Spleen (tissue), 11 donors: ENCODE measurements at regions not wholly inside any gene's neighbourhood (a gene's known extent, or its start where the extent isn't known, plus 50 kb on each side); places are given as distances from the start of the nearest gene placed in this dataset.
"Not testable (repeated sequence)": the region's sequence is repeated elsewhere in the genome, so short reads cannot be mapped to it uniquely, and the experiment has no call there.

ENCODE experiments used
- DNase-seq: peaks from one replicate; pipeline ENCODE4 v3.0.0-alpha.2; 2020
- H3K27ac ChIP-seq, 8 donors: fragments of 200-600 bp; sonication (generic) in 7 of 8; 1 replicate in 4 of 8; 2 replicates in 4 of 8; pipeline versions ENCODE4 v1.5.0 to v1.8.0; 2016 to 2021; ENCODE audit warnings: inconsistent platforms in 4 of 8, mild to moderate bottlenecking in 4 of 8, moderate library complexity in 1 of 8
- H3K27me3 ChIP-seq, 7 donors: fragments of 200-600 bp; sonication (generic) in 6 of 7; replicated peaks in 1 of 7; 1 replicate in 4 of 7; 2 replicates in 3 of 7; pipeline versions ENCODE4 v1.5.0 to v1.8.0; 2016 to 2021; ENCODE audit warnings: inconsistent platforms in 3 of 7, mild to moderate bottlenecking in 1 of 7
- H3K36me3 ChIP-seq, 6 donors: fragments of 200-600 bp; sonication (generic) in 5 of 6; 1 replicate in 4 of 6; 2 replicates in 2 of 6; pipeline versions ENCODE4 v1.5.0 to v1.8.0; 2016 to 2021; ENCODE audit warnings: inconsistent platforms in 2 of 6
- H3K4me1 ChIP-seq, 6 donors: fragments of 200-600 bp; sonication (generic) in 5 of 6; 1 replicate in 3 of 6; 2 replicates in 3 of 6; pipeline versions ENCODE4 v1.5.0 to v1.8.0; 2016 to 2021; ENCODE audit warnings: inconsistent platforms in 3 of 6
- H3K4me3 ChIP-seq, 8 donors: fragments of 200-600 bp; sonication (generic) in 7 of 8; 1 replicate in 4 of 8; 2 replicates in 4 of 8; pipeline versions ENCODE4 v1.5.0 to v1.8.0; 2016 to 2021; ENCODE audit warnings: inconsistent platforms in 4 of 8, mild to moderate bottlenecking in 4 of 8, moderate library complexity in 2 of 8
- H3K9me3 ChIP-seq, 8 donors: fragments of 200-600 bp; sonication (generic) in 7 of 8; 1 replicate in 4 of 8; 2 replicates in 4 of 8; pipeline versions ENCODE4 v1.5.0 to v1.8.0; 2016 to 2021; ENCODE audit warnings: inconsistent platforms in 4 of 8
- POLR2AphosphoS5 ChIP-seq, 3 donors: sonication (generic); formaldehyde crosslinking; IDR thresholded peaks; one replicate each; pipeline ENCODE4 v1.5.1; 2017; ENCODE audit warnings: antibody characterized with exemption in 3 of 3
- WGBS, 5 donors: extraction: QIAGEN DNeasy Blood & Tissue Kit in 3 of 5; methylation state at CpG; one replicate each; pipeline versions ENCODE4 v1.1.5 to v1.1.7; 2013 to 2018; 5-methylcytosine and 5-hydroxymethylcytosine counted together
- intact Hi-C: fragments of 100-400 bp; cut with DNase I; formaldehyde crosslinking; loops from one replicate; pipeline ENCODE4 v1.15.0; 2023; ENCODE audit warnings: low total_unique reads
- donor health status: healthy with polysubstance abuse.
- donor health status: DM: no; HTN: no; CAD: no; lungs with moderate emphysema.
- donor health status: DM: no; HTN: no; CAD: no.
- donor health status: Bipolar disorder and iron deficiency.
- donor health status: healthy.
- donor health status: DM: no; HTN: no; CAD: no.
- donor health status: DM: yes; HTN: yes; CAD: no.

DNA sequence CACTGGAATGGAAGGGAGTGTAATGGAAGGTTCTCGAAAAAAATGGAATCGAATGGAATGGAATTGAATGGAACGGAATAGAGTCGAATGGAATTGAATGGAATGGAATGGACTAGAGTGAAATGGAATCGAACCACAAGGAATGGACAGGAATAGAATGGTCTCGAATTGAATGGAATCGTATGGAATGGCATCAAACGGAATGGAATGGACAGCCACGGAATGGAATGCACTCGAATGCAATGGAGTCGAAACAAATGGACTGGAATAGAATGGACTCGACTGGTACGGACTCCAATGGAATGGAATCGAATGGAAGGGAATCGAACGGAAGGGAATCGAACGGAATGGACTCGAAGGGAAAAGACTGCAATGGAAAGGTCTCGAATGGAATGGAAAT, 31055.5 kb downstream of the CDY1 start:
- H3K4me1 ChIP-seq, H3K36me3 ChIP-seq, intact Hi-C loops, H3K4me3 ChIP-seq, H3K27ac ChIP-seq, DNase-seq, H3K27me3 ChIP-seq: not testable (repeated sequence)
- 64% methylated on average over 1 of the region's 20 CpGs; no CpG with 5 or more reads in 4 of the 5 donors for WGBS, 5 donors
- peaks cover 0 to 13% (median 0%) of the 10 kb centered on the region in 8 donors for H3K9me3 ChIP-seq

DNA sequence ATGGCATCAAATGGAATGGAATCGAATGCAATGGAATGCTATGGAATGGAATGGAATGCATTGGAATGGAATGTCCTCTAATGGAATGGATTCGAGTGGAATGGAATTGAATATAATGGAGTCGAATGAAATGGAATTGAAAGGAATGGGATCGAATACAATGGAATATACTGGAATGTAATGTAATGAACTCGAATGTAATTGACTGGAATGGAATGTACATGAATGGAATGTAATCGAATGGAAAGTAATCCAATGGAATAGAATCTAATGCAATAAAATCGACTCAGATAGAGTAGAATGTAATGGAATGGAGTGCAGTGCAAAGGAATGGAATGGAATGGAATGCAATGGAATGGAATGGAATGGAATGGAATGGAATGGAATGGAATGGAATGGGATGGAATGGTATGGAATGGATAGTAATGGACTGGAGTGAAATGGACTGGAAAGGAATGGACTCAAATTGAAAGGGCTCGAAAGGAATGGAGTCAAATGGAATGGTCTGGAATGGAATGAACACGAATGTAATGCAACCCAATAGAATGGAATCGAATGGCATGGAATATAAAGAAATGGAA, 31056.2 kb downstream of the CDY1 start:
- peaks cover 0 to 13% (median 0%) of the 10 kb centered on the region in 8 donors for H3K9me3 ChIP-seq
- H3K36me3 ChIP-seq, H3K27ac ChIP-seq, H3K4me1 ChIP-seq, H3K27me3 ChIP-seq, DNase-seq, intact Hi-C loops, H3K4me3 ChIP-seq: not testable (repeated sequence)
- 80 to 86% methylated on average over 1 of the region's 10 CpGs; no CpG with 5 or more reads in 3 of the 5 donors for WGBS, 5 donors
- TF ChIP-seq POLR2AphosphoS5 (IDR thresholded peaks at IDR 0.05), result peak in 1 of 3 donors; percentile 51

DNA sequence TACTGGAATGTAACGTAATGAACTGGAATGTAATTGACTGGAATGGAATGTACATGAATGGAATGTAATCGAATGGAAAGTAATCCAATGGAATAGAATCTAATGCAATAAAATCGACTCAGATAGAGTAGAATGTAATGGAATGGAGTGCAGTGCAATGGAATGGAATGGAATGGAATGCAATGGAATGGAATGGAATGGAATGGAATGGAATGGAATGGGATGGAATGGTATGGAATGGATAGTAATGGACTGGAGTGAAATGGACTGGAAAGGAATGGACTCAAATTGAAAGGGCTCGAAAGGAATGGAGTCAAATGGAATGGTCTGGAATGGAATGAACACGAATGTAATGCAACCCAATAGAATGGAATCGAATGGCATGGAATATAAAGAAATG, 31063.5 kb downstream of the CDY1 start:
- H3K4me3 ChIP-seq, H3K27me3 ChIP-seq, intact Hi-C loops, H3K4me1 ChIP-seq, H3K27ac ChIP-seq, DNase-seq, H3K9me3 ChIP-seq, H3K36me3 ChIP-seq: not testable (repeated sequence)
- WGBS, 5 donors, result 56 to 58% methylated on average over 2 to 6 of the region's 6 CpGs; no CpG with 5 or more reads in 3 of the 5 donors
